ENCODE measurements at regions not wholly inside any gene's neighbourhood (a gene's known extent, or its start where the extent isn't known, plus 50 kb on each side); places are given as distances from the start of the nearest gene placed in this dataset.

GRCh38 chr3:10570196-10570946 lies 65.0 kb upstream of the ATP2B2 start:
- H3K4me3 ChIP-seq (ENCODE audit: low read depth, low read length) = no peak overlapping the region
- TF ChIP-seq CTCF (IDR thresholded peaks at IDR 0.05; ENCODE audit: low read depth, low read length) = no peak

GRCh38 chr3:10574101-10574620 lies 68.8 kb upstream of the ATP2B2 start:
- no peak overlapping the region for H3K4me3 ChIP-seq (ENCODE audit: low read depth, low read length)
- no peak for TF ChIP-seq CTCF (IDR thresholded peaks at IDR 0.05; ENCODE audit: low read depth, low read length)

DNA sequence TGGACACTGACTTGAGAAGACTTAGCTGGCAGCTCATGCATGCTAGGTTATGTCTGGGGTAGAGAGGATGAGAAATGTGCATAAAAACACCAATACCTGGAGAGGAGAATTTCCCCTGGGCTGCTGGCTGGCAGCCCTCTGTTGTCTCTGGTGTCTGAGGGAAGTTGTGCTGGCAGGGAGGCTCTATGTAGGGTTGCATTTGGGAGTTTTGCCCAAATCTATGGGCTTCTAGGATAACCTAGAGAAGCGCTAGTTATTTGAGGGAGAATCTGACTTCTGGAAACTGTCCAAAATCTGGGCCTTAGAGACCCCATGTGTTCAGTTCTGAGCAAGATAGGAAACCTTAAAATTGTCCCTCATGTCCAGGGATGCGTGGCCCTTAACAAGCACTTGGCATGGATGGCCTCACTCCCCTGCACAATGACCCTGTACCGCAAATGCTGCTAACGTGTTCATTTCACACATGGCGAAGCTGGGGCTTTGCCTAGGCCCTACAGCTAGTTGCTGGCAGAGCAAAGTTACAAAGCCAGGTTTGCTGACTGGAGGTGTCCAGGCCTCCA lies 70.3 kb upstream of the ATP2B2 start:
- no peak for TF ChIP-seq CTCF (IDR thresholded peaks at IDR 0.05; ENCODE audit: low read depth, low read length)
- H3K4me3 ChIP-seq (ENCODE audit: low read depth, low read length) = no peak overlapping the region

- no peak overlapping the region for H3K4me3 ChIP-seq (ENCODE audit: low read depth, low read length)
- no peak for TF ChIP-seq CTCF (IDR thresholded peaks at IDR 0.05; ENCODE audit: low read depth, low read length)
Measured at GRCh38 chr3:10577486-10577885, 72.1 kb upstream of the ATP2B2 start.

DNA sequence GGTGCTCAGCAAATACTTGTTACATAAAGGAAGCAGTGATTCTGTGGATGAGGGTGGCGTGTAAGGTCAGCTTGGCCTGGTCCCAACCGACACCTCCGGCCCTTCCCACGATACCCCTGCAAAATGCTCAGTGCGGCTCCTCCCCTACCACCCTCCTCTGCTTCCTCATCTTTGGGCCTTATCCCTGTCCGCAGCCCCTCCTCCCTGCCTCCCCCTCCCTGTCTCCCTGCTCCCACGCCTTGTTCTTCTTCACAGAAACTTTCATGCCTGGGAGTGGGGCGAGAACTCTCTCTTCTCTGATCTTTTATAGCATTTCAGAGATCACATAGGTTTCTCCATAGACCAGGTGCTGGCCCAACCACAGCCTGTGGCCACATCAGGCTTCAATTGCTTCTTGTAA lies 75.0 kb upstream of the ATP2B2 start:
- no peak for TF ChIP-seq CTCF (IDR thresholded peaks at IDR 0.05; ENCODE audit: low read depth, low read length)
- H3K4me3 ChIP-seq (ENCODE audit: low read depth, low read length) = no peak overlapping the region

GRCh38 chr3:10581251-10581650 lies 75.9 kb upstream of the ATP2B2 start:
- no peak for TF ChIP-seq CTCF (IDR thresholded peaks at IDR 0.05; ENCODE audit: low read depth, low read length)
- H3K4me3 ChIP-seq (ENCODE audit: low read depth, low read length) = no peak overlapping the region

- no peak for TF ChIP-seq CTCF (IDR thresholded peaks at IDR 0.05; ENCODE audit: low read depth, low read length)
Measured at GRCh38 chr3:10581716-10582115, 76.3 kb upstream of the ATP2B2 start.

More at GRCh38 chr3:10581716-10582115, 76.3 kb upstream of the ATP2B2 start:
- no peak overlapping the region for H3K4me3 ChIP-seq (ENCODE audit: low read depth, low read length)
